Urothelium cell line (cell line): ENCODE measurements at regions not wholly inside any gene's neighbourhood (a gene's known extent, or its start where the extent isn't known, plus 50 kb on each side); places are given as distances from the start of the nearest gene placed in this dataset.

Experiments
- DNase-seq: peaks from one replicate; pipeline ENCODE4 v3.0.0; 2011; ENCODE audit warnings: low spot score, mixed read lengths
- FAIRE-seq: peaks from 2 replicates; lab custom pipeline; 2011; peaks lifted over from hg19 to GRCh38; lab: Jason Lieb, UNC

DNA sequence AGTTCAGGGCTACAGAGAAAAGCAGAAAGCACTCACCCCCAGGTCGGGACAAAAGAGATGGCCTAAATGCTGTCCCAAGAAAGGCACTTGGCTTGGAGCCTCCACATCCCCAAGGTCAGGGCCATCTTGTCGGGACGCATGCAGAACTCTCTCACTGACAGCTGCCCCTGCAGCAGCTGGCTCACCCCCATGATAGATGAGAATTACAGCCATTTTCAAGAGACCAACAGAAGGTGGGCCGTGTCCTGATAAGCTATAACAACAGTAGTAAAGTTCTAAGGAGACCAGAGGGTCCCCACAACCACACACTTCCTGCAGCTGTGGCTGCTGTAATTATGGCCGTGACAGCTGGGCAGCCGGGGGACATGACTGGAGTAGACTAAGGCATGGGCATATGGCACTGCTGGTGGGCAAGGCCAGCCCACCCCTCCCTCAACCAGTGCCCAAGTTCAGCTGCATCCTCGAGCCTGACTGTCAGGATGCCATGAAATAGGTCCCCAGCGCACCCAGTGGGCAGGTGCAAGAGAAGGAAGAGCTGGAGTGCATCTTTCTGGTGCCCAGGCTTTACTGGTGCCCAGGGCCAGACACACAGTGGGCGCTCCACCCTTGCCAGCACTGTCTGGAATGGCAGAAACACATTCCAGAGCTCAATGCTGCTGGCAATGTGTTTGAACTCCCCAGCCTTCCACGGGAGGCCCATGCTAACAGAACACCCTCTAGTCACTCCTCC lies 436.7 kb upstream of the ZNF507 start:
- FAIRE-seq: no peak

GRCh38 chr19:31910224-31910623 lies 435.2 kb upstream of the ZNF507 start:
- DNase-seq (no peak), FAIRE-seq (no peak)

More for the DNA sequence above, 436.7 kb upstream of the ZNF507 start:
- DNase-seq: no peak

- FAIRE-seq: no peak
Observed at GRCh38 chr19:31911577-31911976, 433.8 kb upstream of the ZNF507 start.

DNA sequence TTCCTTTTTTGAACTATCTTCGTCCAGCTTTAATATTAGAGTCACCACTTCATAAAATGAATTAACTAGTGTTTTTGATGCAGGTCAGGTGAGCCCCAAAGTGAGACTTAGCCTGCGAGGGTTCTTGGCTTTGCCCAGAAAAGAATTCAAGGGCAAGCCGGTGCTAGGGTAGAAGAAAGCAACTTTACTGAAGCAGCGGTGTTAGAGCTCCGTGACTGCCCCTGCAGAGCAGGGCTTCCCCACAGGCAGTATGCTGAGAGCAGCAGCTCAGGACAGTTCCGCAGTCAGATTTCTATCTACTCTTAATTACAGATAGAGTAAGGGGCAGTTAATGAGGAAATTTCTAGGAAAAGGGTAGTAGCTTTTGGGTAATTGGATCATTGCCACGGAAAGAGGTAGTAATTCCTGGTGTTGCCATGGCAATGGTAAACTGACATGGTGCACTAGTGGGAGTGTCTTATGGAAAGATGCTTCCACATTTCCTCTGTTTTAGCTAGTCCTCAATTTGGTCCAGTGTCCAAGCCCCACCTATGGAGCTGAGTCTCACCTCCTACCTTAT lies 432.2 kb upstream of the ZNF507 start:
- no peak for DNase-seq

More at GRCh38 chr19:31911577-31911976, 433.8 kb upstream of the ZNF507 start:
- DNase-seq: no peak

GRCh38 chr19:31930401-31930800 lies 415.0 kb upstream of the ZNF507 start:
- no peak for FAIRE-seq
- no peak for DNase-seq

More for the DNA sequence above, 432.2 kb upstream of the ZNF507 start:
- FAIRE-seq: no peak

GRCh38 chr19:31937983-31938382 lies 407.4 kb upstream of the ZNF507 start:
- DNase-seq: no peak
- no peak for FAIRE-seq

DNA sequence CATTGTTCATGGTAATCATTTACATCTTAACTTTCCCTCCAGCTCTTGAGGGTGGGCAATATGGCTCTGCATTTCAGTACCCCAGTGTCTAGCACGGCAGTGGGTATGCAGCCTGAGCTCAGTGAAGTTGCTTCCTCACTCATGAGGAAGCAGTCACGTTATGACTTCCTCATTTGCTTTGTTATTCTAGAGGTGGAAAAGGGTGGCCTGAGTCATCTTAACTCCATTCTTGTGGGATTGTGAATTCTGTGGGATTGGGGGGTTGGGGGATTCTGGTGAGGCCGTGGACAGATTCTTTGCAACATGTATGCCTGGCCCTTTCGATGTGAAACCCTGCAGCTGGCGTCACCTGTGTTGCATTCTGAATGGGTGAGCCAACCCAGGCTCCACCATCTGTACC lies 406.7 kb upstream of the ZNF507 start:
- DNase-seq (no peak), FAIRE-seq (no peak)

- no peak for FAIRE-seq
- DNase-seq: no peak
Observed at GRCh38 chr19:31940396-31940795, 405.0 kb upstream of the ZNF507 start.

DNA sequence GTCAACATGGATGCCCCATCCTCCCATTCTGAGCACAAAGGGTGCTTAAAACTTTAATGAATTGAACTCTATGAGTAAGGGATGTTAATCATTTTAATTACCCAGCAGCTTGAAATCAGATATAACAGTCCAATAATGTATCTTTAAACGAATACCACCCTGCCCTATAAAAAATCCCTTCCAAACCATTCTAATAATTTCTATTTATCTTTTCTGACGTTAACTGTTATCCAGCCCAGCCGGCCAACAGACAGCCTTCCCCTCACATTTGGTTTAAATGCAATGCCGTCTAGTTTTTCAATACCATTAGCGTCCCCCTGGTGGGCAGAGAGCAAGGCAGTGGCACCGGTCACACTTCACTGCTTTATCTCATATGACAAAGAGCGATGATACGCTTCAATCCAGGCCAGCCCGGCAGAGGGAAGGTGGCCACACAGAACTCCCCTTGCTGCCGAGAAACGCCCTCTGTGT lies 402.2 kb upstream of the ZNF507 start:
- FAIRE-seq: no peak
- no peak for DNase-seq

DNA sequence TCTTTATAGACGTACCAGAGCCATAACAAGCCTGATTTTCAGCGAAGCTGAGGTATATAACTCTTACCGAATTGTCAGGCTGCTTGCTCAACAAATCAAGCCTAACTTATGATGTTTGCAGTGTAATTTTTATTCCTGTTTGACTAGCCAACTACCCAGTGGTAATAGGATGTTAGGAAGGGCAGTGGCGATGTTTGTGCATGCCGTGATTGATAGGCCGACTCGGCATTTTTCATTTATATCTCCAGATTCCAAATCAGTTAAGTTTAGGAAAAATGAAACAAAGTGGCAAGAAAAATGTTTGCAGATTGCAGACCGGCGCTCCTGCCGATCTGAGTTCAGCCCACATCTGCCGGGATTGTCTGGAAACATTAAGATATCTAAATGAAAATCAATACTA lies 401.6 kb upstream of the ZNF507 start:
- DNase-seq (no peak), FAIRE-seq (no peak)

DNA sequence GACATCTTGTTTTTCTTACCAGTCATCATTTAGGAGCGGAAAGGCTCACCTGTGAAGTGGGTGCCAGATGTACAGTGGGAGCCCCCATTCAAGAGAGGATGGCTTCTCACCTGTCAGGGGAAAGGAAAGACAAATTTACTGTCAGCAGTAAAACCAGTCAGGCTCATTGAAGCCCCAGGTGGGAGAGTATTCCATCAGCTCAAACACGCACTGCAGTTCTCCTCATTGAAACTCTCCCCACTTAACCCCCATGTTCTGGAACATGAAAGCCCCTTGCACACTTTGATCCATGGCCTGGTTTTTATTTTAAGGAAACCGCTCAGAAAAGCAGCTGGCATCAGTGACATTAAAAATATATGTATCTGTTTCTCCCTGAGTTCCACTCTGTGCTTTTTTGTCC lies 401.1 kb upstream of the ZNF507 start:
- no peak for DNase-seq
- FAIRE-seq: no peak

DNA sequence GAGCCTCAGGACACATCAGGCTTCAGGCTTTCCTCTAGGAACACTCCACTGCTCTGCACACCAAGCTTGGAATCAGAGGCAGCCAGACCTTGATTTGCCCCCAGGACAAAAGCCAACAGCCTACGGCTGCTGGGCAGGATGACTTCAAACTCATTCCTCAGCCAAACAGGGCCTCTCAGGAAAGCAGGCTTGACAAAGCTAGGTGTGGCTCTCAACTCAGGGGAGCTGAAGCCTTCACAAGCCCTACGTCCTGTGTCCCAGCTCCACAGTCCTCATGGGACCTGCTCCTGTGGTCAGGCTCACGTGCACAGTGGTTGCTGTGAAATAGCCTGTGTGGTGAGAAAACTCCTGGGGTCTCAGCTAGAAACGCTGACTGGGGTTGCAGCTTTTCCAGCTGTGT lies 398.9 kb upstream of the ZNF507 start:
- DNase-seq: no peak
- FAIRE-seq: no peak

- no peak for DNase-seq
- no peak for FAIRE-seq
Observed at GRCh38 chr19:31947436-31948115, 397.8 kb upstream of the ZNF507 start.

GRCh38 chr19:31952693-31953092 lies 392.7 kb upstream of the ZNF507 start:
- no peak for DNase-seq
- FAIRE-seq: no peak

- FAIRE-seq: no peak
- no peak for DNase-seq
Observed at GRCh38 chr19:31955061-31955460, 390.3 kb upstream of the ZNF507 start.

DNA sequence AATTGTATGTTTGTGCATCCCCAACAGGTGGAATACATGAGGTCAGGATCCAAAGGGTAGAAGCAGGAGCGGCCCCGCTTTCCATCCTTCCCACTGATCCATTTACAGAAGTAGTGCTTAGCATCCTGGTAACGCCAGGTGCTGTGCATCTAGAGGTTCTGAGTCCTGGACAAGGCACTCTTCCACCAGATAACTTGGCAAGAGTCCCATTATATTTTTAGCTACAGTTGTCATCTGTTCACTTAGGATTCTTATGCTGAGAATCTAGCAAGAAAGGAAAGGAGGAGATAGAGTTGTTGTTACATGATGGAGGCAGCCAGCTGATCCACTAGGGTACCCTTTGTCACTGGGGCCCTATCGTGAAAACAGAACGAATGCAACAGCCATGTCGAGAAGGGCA lies 389.5 kb upstream of the ZNF507 start:
- no peak for DNase-seq
- no peak for FAIRE-seq

GRCh38 chr19:31956771-31957392 lies 388.5 kb upstream of the ZNF507 start:
- DNase-seq: no peak
- FAIRE-seq: no peak

- DNase-seq (no peak), FAIRE-seq (no peak)
Observed at GRCh38 chr19:31957711-31958110, 387.7 kb upstream of the ZNF507 start.

- DNase-seq (no peak), FAIRE-seq (no peak)
Observed at GRCh38 chr19:31959527-31960018, 385.8 kb upstream of the ZNF507 start.

DNA sequence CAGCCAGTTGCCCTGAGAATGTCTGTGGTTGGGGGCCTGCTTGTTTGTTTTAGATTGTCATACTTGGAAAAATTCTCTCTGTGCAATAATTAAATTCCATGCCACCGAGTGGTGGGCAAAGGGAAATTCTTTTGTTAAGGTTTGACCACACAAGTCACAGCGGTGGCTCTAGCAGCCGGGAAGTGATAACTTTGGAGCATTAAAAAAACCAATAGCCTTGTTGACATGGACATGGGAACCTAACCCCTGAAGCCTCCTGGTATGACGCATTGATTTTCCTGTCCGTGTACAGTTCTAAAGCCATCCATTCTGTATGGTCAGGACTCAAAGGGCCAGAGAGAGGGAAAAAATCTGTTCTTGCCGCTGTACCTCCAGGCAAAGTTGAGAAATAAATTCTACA lies 384.9 kb upstream of the ZNF507 start:
- DNase-seq (peak; percentile 33), FAIRE-seq (no peak)

DNA sequence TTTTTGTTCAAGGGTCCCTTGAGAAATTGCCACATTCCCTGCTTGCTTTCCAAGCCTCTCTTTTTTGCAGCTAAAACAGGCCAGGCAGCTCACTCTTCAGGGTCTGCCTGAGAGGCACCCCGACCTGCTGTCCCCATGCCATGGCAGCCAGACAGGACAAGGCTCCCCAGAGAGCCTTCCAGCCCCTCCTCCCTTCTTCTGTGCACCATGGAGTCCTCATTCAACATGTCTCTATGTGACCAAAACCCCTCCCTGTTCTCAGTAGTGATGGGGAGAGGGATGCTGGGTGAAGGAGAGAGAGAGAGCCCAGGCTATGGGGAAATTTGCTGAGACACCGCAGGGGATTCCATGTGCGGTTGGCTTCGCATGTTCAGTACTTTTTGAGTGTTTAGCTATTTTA lies 384.2 kb upstream of the ZNF507 start:
- DNase-seq (no peak), FAIRE-seq (no peak)
